DND-41 (cell line): ENCODE measurements at regions not wholly inside any gene's neighbourhood (a gene's known extent, or its start where the extent isn't known, plus 50 kb on each side); places are given as distances from the start of the nearest gene placed in this dataset.

Experiments used
- ATAC-seq: fragments of 200-7000 bp; cut with Tn5 transposase; 3 replicates; pipeline ENCODE4 v1.9.1; 2021; ENCODE audit warnings: low read depth; ENCODE audit not compliant: insufficient read depth
- DNase-seq: peaks from one replicate; pipeline ENCODE4 v3.0.0-alpha.2; 2020
- H2AFZ ChIP-seq: 2 replicates; pipeline ENCODE4 v1.6.0; 2012; ENCODE audit warnings: low read depth, low read length
- H3K27ac ChIP-seq: 2 replicates; pipeline ENCODE4 v1.5.1; 2012; ENCODE audit warnings: low read length, inconsistent platforms
- H3K27me3 ChIP-seq: fragments of 200-600 bp; sonication (generic); 2 replicates; pipeline ENCODE4 v1.6.0; 2012; ENCODE audit warnings: low read length, mild to moderate bottlenecking, inconsistent platforms; ENCODE audit not compliant: insufficient read depth, poor library complexity
- H3K36me3 ChIP-seq: 2 replicates; pipeline ENCODE4 v1.5.1; 2012; ENCODE audit warnings: low read length, inconsistent platforms; ENCODE audit not compliant: insufficient read depth
- H3K4me1 ChIP-seq: 2 replicates; pipeline ENCODE4 v1.5.1; 2012; ENCODE audit warnings: mild to moderate bottlenecking, low read length; ENCODE audit not compliant: insufficient read depth
- H3K4me2 ChIP-seq: 2 replicates; pipeline ENCODE4 v1.6.0; 2012; ENCODE audit warnings: mild to moderate bottlenecking, moderate library complexity, low read length, inconsistent platforms; ENCODE audit not compliant: insufficient read depth
- H3K4me3 ChIP-seq, 2 experiments: fragments of 200-600 bp in 1 of 2; shearing (Covaris generic) in 1 of 2; 2 replicates each; pipeline ENCODE4 v1.5.1; 2012 to 2016; ENCODE audit warnings: inconsistent platforms in 2 of 2, low read length in 2 of 2, mild to moderate bottlenecking in 2 of 2, low read depth in 1 of 2, moderate library complexity in 1 of 2
- H3K79me2 ChIP-seq: 2 replicates; pipeline ENCODE4 v1.6.0; 2012; ENCODE audit warnings: low read length, inconsistent platforms; ENCODE audit not compliant: insufficient read depth
- H3K9ac ChIP-seq: 2 replicates; pipeline ENCODE4 v1.6.0; 2012; ENCODE audit warnings: low read depth, mild to moderate bottlenecking, inconsistent platforms, low read length, moderate library complexity
- H3K9me3 ChIP-seq: 2 replicates; pipeline ENCODE4 v1.5.1; 2012; ENCODE audit warnings: low read length, moderate library complexity, mild to moderate bottlenecking, inconsistent platforms; ENCODE audit not compliant: insufficient read depth, severe bottlenecking
- H4K20me1 ChIP-seq: 2 replicates; pipeline ENCODE4 v1.6.0; 2012; ENCODE audit warnings: low read length; ENCODE audit not compliant: insufficient read depth
- EZH2 ChIP-seq: IDR thresholded peaks from 3 replicates; pipeline ENCODE4 v1.6.1; 2012; ENCODE audit warnings: borderline replicate concordance, low read depth, mild to moderate bottlenecking, moderate library complexity, low read length, inconsistent platforms; ENCODE audit not compliant: severe bottlenecking
- TF ChIP-seq, protein P1 (sequence below): IDR thresholded peaks from 2 replicates; pipeline ENCODE4 v1.5.1; 2012; ENCODE audit warnings: borderline replicate concordance, low read length, moderate library complexity, mild to moderate bottlenecking; ENCODE audit not compliant: poor library complexity, severe bottlenecking; ENCODE audit errors: extremely low read depth

DNA sequence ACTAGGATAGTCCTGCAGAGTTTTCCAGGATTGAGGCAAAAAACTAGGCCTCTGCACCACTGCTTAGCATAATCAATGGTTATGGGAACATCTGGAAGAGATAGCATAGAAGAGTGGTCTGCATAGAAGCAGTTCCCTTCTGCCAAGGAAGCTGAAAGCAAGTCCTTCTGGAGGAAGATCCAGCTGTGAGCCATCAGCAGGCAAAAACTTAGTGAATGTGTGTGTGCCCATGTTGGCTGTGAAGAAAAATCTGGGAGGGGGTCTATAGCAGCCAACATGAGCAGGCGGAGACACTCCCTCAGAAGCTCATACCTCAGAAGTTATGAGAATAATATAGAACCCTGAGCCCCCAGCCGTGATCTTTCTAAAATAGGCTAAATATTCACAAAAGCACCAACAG is 228.1 kb upstream of the STEAP1 start:
- no peak overlapping the region for H3K4me3 ChIP-seq
- H3K9me3 ChIP-seq, result no peaks in the 10 kb centered on the region
- no peaks in the 10 kb centered on the region for H4K20me1 ChIP-seq
- H2AFZ ChIP-seq, result no peak overlapping the region
- ATAC-seq (no peak), DNase-seq (no peak)
- no peaks in the 10 kb centered on the region for H3K27me3 ChIP-seq
- H3K9ac ChIP-seq, result no peak overlapping the region
- H3K36me3 ChIP-seq, result no peaks in the 10 kb centered on the region
- no peak for TF ChIP-seq EZH2
- TF ChIP-seq, protein P1, sequence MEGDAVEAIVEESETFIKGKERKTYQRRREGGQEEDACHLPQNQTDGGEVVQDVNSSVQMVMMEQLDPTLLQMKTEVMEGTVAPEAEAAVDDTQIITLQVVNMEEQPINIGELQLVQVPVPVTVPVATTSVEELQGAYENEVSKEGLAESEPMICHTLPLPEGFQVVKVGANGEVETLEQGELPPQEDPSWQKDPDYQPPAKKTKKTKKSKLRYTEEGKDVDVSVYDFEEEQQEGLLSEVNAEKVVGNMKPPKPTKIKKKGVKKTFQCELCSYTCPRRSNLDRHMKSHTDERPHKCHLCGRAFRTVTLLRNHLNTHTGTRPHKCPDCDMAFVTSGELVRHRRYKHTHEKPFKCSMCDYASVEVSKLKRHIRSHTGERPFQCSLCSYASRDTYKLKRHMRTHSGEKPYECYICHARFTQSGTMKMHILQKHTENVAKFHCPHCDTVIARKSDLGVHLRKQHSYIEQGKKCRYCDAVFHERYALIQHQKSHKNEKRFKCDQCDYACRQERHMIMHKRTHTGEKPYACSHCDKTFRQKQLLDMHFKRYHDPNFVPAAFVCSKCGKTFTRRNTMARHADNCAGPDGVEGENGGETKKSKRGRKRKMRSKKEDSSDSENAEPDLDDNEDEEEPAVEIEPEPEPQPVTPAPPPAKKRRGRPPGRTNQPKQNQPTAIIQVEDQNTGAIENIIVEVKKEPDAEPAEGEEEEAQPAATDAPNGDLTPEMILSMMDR, result no peak
- no peaks in the 10 kb centered on the region for H3K79me2 ChIP-seq
- H3K4me2 ChIP-seq, result no peak overlapping the region
- no peaks in the 10 kb centered on the region for H3K4me1 ChIP-seq
- H3K27ac ChIP-seq, result no peak overlapping the region

DNA sequence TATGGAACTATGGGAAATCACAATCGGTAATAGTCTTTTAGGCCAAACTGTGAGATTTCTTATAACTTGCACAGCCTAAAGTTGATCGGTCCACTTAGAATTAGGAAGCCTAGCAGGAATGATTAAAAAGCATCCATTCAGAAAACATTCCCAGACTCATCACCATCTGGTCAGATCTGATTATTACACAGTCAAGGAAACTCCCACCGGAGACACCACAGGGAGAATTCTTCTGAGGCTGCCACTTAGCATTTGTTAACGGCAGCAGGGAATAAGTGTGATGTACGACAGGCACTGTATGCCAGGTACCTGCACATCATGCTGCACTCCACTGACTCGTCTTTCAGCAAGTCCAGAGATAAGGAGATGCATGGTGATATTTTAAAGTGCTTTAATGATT is 227.6 kb upstream of the STEAP1 start:
- no peaks in the 10 kb centered on the region for H3K27me3 ChIP-seq
- no peaks in the 10 kb centered on the region for H3K9me3 ChIP-seq
- no peaks in the 10 kb centered on the region for H3K4me1 ChIP-seq
- H4K20me1 ChIP-seq, result no peaks in the 10 kb centered on the region
- no peak overlapping the region for H2AFZ ChIP-seq
- DNase-seq (no peak), ATAC-seq (no peak)
- no peak overlapping the region for H3K4me3 ChIP-seq
- no peak overlapping the region for H3K27ac ChIP-seq
- no peaks in the 10 kb centered on the region for H3K36me3 ChIP-seq
- no peak overlapping the region for H3K4me2 ChIP-seq
- no peak overlapping the region for H3K9ac ChIP-seq
- no peaks in the 10 kb centered on the region for H3K79me2 ChIP-seq
- TF ChIP-seq, protein P1, result no peak
- TF ChIP-seq EZH2, result no peak

- DNase-seq, result no peak
- TF ChIP-seq EZH2, result no peak
- TF ChIP-seq, protein P1, result no peak
- no peak overlapping the region for H2AFZ ChIP-seq
Observed at GRCh38 chr7:89927762-89928161, 226.5 kb upstream of the STEAP1 start.

DNA sequence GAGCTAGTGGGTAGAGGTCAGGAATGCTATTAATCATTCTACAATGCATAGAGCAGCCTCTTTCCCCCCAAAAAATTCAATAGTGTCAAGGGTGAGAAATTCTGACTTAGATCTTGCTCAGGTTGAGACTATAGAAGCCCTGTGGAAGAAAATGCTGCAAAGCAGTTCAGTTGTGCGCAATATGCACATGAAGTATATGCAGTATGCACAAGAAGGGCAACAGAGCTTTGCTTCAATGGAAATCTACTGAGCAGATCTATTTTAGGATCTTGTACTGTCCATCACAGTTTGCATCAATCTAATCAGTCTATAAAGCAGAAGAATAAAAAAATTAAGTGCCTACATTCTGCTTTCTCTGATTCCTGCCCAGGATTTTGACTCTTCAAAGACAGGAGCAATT is 225.8 kb upstream of the STEAP1 start:
- no peak for TF ChIP-seq EZH2
- TF ChIP-seq, protein P1, result no peak
- Histone ChIP-seq H3K4me1 (no peaks in the 10 kb centered on the region), H3K27ac (no peak overlapping the region), H3K9me3 (no peaks in the 10 kb centered on the region), H4K20me1 (no peaks in the 10 kb centered on the region), H3K4me2 (no peak overlapping the region), H3K27me3 (no peaks in the 10 kb centered on the region), H3K36me3 (no peaks in the 10 kb centered on the region), H3K4me3 (no peak overlapping the region), H3K79me2 (no peaks in the 10 kb centered on the region), H2AFZ (no peak overlapping the region), H3K9ac (no peak overlapping the region)
- DNase-seq (no peak), ATAC-seq (no peak)

More at GRCh38 chr7:89927762-89928161, 226.5 kb upstream of the STEAP1 start:
- Histone ChIP-seq H3K4me3 (no peak overlapping the region), H3K79me2 (no peaks in the 10 kb centered on the region), H4K20me1 (no peaks in the 10 kb centered on the region), H3K27me3 (no peaks in the 10 kb centered on the region), H3K4me1 (no peaks in the 10 kb centered on the region), H3K9ac (no peak overlapping the region), H3K36me3 (no peaks in the 10 kb centered on the region), H3K9me3 (no peaks in the 10 kb centered on the region), H3K4me2 (no peak overlapping the region), H3K27ac (no peak overlapping the region)
- ATAC-seq, result no peak
